ENCODE measurements at regions not wholly inside any gene's neighbourhood (a gene's known extent, or its start where the extent isn't known, plus 50 kb on each side); places are given as distances from the start of the nearest gene placed in this dataset.

- H3K27ac ChIP-seq (ENCODE audit: low read depth, low read length, poor library complexity, severe bottlenecking), result no peak overlapping the region
- no peaks in the 10 kb centered on the region for H3K9me3 ChIP-seq (ENCODE audit: low read depth, low read length, poor library complexity, severe bottlenecking)
- CTCF ChIA-PET, result interaction anchor here (1.3 kb wide), 1 partner anchor 26 kb away, joined by 5 read pairs; no protein-coding TSS in a partner anchor
- H3K36me3 ChIP-seq (ENCODE audit: insufficient read depth, low read length, poor library complexity, severe bottlenecking), result no peaks in the 10 kb centered on the region
- H3K4me3 ChIP-seq (ENCODE audit: low read depth, low read length, poor library complexity, severe bottlenecking), result no peak overlapping the region
- TF ChIP-seq EZH2 (IDR thresholded peaks at IDR 0.05; ENCODE audit: borderline replicate concordance, low read depth, low read length, poor library complexity, severe bottlenecking) (no peak), CTCF (conservative IDR thresholded peaks at IDR 0.05; ENCODE audit: low read depth, low read length) (no peak)
- intact Hi-C loops (cut with micrococcal nuclease; ENCODE audit: unreplicated experiment), result no loop called here
- H3K4me1 ChIP-seq (ENCODE audit: insufficient read depth, low read length, poor library complexity, severe bottlenecking), result peaks cover 5% of the 10 kb centered on the region
- POLR2A ChIA-PET (ENCODE audit: low non-redundant PET), result no interaction called here
- no peak for DNase-seq (ENCODE audit: low spot score)
- H3K27me3 ChIP-seq (replicated peaks; ENCODE audit: insufficient read depth, low read depth, low read length, poor library complexity), result no peaks in the 10 kb centered on the region
- BruUV-seq (replicated peaks), result no TSS peak
These were observed 73.7 kb upstream of the RMDN2 start for GRCh38 chr2:37851428-37851827.

- Histone ChIP-seq H3K9me3 (ENCODE audit: low read depth, low read length, poor library complexity, severe bottlenecking) (no peaks in the 10 kb centered on the region), H3K27me3 (replicated peaks; ENCODE audit: insufficient read depth, low read depth, low read length, poor library complexity) (no peaks in the 10 kb centered on the region), H3K27ac (ENCODE audit: low read depth, low read length, poor library complexity, severe bottlenecking) (no peak overlapping the region), H3K36me3 (ENCODE audit: insufficient read depth, low read length, poor library complexity, severe bottlenecking) (no peaks in the 10 kb centered on the region), H3K4me3 (ENCODE audit: low read depth, low read length, poor library complexity, severe bottlenecking) (no peak overlapping the region), H3K4me1 (ENCODE audit: insufficient read depth, low read length, poor library complexity, severe bottlenecking) (peaks cover 7% of the 10 kb centered on the region)
- ChIA-PET POLR2A (ENCODE audit: low non-redundant PET) (no interaction called here), CTCF (interaction anchor here (1.3 kb wide), 1 partner anchor 25 kb away, joined by 5 read pairs; no protein-coding TSS in a partner anchor)
- no peak for DNase-seq (ENCODE audit: low spot score)
- intact Hi-C loops (cut with micrococcal nuclease; ENCODE audit: unreplicated experiment), result no loop called here
- BruUV-seq (replicated peaks), result no TSS peak
- TF ChIP-seq CTCF (conservative IDR thresholded peaks at IDR 0.05; ENCODE audit: low read depth, low read length) (no peak), EZH2 (IDR thresholded peaks at IDR 0.05; ENCODE audit: borderline replicate concordance, low read depth, low read length, poor library complexity, severe bottlenecking) (no peak)
These were observed 73.1 kb upstream of the RMDN2 start for GRCh38 chr2:37851828-37852584.

DNA sequence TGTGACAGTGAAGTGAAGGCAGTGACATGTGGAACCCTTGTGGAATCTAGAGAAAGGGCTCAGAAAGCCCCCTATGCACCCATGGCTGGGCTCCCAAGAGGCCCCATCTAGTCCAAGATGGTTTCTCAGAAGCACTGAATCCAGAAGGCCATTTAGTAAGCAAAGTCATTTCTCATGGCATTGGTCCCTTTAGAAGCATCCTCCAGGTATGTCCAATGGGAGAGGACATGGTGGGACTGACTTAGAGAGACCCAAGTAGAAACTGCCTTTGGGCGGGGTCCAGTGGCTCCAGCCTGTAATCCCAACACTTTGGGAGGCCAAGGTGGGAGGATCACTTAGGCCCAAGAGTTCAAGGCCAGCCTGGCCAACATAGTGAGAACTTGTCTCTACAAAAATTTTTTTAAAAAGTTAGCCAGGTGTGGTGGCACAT, 72.5 kb upstream of the RMDN2 start:
- Histone ChIP-seq H3K27me3 (replicated peaks; ENCODE audit: insufficient read depth, low read depth, low read length, poor library complexity) (no peaks in the 10 kb centered on the region), H3K27ac (ENCODE audit: low read depth, low read length, poor library complexity, severe bottlenecking) (no peak overlapping the region), H3K4me1 (ENCODE audit: insufficient read depth, low read length, poor library complexity, severe bottlenecking) (peaks cover 7% of the 10 kb centered on the region), H3K4me3 (ENCODE audit: low read depth, low read length, poor library complexity, severe bottlenecking) (no peak overlapping the region), H3K9me3 (ENCODE audit: low read depth, low read length, poor library complexity, severe bottlenecking) (no peaks in the 10 kb centered on the region), H3K36me3 (ENCODE audit: insufficient read depth, low read length, poor library complexity, severe bottlenecking) (no peaks in the 10 kb centered on the region)
- TF ChIP-seq CTCF (conservative IDR thresholded peaks at IDR 0.05; ENCODE audit: low read depth, low read length) (no peak), EZH2 (IDR thresholded peaks at IDR 0.05; ENCODE audit: borderline replicate concordance, low read depth, low read length, poor library complexity, severe bottlenecking) (no peak)
- POLR2A ChIA-PET (ENCODE audit: low non-redundant PET), result no interaction called here
- no TSS peak for BruUV-seq (replicated peaks)
- intact Hi-C loops (cut with micrococcal nuclease; ENCODE audit: unreplicated experiment), result no loop called here
- DNase-seq (ENCODE audit: low spot score), result no peak
- CTCF ChIA-PET, result no interaction called here

All from A673 (cell line).